ENCODE measurements at regions not wholly inside any gene's neighbourhood (a gene's known extent, or its start where the extent isn't known, plus 50 kb on each side); places are given as distances from the start of the nearest gene placed in this dataset.

DNA sequence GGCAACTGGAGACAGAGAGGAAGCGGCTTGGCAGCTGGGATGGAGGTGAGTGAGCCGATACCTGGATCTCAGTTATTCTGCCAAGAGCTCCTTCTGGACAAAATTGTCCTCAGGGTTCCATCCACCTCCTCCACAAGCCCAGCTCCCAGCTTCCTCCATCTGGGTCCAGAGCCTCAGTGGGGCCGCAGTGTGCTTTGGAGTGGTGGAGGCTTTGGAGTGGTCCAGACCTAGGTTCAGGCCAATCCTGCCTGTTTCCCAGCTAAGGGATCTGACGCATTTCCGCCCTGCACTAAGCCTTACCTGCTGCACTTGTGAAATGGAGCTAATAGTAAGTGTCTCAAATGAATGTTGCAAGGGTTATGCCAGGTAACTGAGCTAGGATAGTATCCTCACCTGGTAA, 355.7 kb upstream of the SHH start:
- 81 to 86% (median 82%) methylated on average over 5 of the region's 5 CpGs for WGBS, 3 donors

DNA sequence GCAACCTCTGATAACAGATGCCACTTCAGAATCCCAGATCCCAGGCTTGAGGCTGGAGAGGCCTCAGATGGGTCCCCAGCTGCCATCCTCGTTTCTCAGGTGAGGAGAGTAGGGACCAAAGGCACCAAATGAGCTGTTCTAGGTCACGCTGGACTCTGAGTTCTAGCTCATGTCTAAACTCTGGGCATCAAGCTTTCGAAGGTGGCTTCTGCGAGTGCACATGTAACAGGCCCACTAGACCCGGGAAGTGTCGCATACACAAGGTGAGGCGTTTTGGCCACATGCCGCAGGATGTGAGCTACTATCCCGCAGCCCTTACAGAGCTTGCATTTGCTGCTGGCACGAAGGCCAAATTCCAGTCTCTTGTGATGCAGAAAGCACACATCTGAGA, 355.1 kb upstream of the SHH start:
- no peak for TF ChIP-seq EP300 (IDR thresholded peaks at IDR 0.05)
- TF ChIP-seq, protein P1, sequence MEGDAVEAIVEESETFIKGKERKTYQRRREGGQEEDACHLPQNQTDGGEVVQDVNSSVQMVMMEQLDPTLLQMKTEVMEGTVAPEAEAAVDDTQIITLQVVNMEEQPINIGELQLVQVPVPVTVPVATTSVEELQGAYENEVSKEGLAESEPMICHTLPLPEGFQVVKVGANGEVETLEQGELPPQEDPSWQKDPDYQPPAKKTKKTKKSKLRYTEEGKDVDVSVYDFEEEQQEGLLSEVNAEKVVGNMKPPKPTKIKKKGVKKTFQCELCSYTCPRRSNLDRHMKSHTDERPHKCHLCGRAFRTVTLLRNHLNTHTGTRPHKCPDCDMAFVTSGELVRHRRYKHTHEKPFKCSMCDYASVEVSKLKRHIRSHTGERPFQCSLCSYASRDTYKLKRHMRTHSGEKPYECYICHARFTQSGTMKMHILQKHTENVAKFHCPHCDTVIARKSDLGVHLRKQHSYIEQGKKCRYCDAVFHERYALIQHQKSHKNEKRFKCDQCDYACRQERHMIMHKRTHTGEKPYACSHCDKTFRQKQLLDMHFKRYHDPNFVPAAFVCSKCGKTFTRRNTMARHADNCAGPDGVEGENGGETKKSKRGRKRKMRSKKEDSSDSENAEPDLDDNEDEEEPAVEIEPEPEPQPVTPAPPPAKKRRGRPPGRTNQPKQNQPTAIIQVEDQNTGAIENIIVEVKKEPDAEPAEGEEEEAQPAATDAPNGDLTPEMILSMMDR (IDR thresholded peaks at IDR 0.05) = no peak
- TF ChIP-seq POLR2A (IDR thresholded peaks at IDR 0.05) = no peak
- no peak for DNase-seq
- no peak overlapping the region for H3K4me3 ChIP-seq
- intact Hi-C loops (cut with DNase I) = no loop called here
- no peaks in the 10 kb centered on the region for H3K9me3 ChIP-seq
- H3K27me3 ChIP-seq = no peaks in the 10 kb centered on the region
- H3K4me1 ChIP-seq (ENCODE audit: insufficient read depth) = no peaks in the 10 kb centered on the region
- no peak overlapping the region for H3K27ac ChIP-seq
- H3K36me3 ChIP-seq = no peaks in the 10 kb centered on the region
- WGBS, 3 donors = 77 to 85% (median 78%) methylated on average over 10 of the region's 10 CpGs

More for the DNA sequence above, 355.7 kb upstream of the SHH start:
- Histone ChIP-seq H3K9me3 (no peaks in the 10 kb centered on the region), H3K4me3 (no peak overlapping the region), H3K27me3 (no peaks in the 10 kb centered on the region), H3K27ac (no peak overlapping the region), H3K36me3 (no peaks in the 10 kb centered on the region), H3K4me1 (ENCODE audit: insufficient read depth) (no peaks in the 10 kb centered on the region)
- intact Hi-C loops (cut with DNase I) = no loop called here
- no peak for DNase-seq
- TF ChIP-seq EP300 (IDR thresholded peaks at IDR 0.05) = no peak
- TF ChIP-seq POLR2A (IDR thresholded peaks at IDR 0.05) = no peak
- TF ChIP-seq, protein P1 (IDR thresholded peaks at IDR 0.05) = no peak

DNA sequence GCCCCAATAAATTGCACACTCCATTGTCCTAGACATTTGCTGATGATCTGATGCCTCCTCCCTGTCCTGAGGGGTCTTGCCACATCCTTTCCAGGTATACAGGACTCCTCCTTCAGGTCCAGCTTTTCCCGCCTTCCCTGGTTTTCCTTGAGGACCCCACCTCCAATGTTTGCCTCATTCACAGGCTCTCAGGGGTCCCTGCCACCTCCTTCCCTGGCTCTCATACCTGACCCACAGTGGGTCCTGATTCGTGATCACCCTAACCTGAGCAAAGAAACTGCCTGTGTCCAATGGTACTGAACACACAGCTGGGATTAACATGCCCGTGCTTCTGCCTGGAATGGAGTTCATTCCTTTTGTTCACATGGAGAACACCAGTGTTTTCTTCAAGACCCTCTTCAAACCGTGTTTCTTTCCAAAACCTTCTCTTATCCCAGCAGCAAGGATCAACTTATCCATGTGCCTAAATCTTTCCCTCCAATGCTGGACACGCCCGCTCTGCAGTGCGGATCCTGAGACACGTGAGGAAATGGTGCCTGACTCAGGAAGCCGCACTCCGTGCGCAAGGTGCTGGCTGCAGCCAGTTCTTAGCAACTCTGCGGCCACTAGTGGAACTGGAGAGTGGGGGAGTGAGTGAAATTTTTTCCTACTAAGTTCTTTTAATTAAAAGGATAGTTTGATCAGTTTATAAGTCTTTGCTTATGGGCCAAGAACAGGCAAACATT, 354.6 kb upstream of the SHH start:
- H3K9me3 ChIP-seq = no peaks in the 10 kb centered on the region
- intact Hi-C loops (cut with DNase I) = no loop called here
- no peaks in the 10 kb centered on the region for H3K27me3 ChIP-seq
- H3K27ac ChIP-seq = no peak overlapping the region
- H3K4me3 ChIP-seq = no peak overlapping the region
- WGBS, 3 donors = 81 to 86% (median 82%) methylated on average over 12 of the region's 12 CpGs
- DNase-seq = no peak
- no peaks in the 10 kb centered on the region for H3K36me3 ChIP-seq
- TF ChIP-seq, protein P1 (IDR thresholded peaks at IDR 0.05) = no peak
- TF ChIP-seq EP300 (IDR thresholded peaks at IDR 0.05) (no peak), POLR2A (IDR thresholded peaks at IDR 0.05) (no peak)
- no peaks in the 10 kb centered on the region for H3K4me1 ChIP-seq (ENCODE audit: insufficient read depth)

DNA sequence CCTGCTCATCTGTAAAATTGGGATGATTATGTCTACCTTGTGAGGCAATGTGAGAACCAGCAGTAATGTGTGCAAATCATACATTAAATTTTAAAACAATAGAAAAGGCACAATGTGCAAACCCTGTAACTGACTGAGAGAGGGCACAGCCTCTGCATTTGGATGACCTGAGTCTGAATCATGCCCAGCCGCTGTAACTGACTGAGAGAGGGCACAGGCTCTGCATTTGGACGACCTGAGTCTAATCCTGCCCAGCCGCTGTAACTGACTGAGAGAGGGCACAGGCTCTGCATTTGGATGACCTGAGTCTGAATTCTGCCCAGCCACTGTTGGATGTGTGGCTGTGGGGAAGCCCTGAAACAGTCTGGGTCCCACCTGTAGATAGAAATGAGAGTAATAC, 351.5 kb upstream of the SHH start:
- H3K4me3 ChIP-seq = no peak overlapping the region
- H3K4me1 ChIP-seq (ENCODE audit: insufficient read depth) = no peaks in the 10 kb centered on the region
- no peak for DNase-seq
- no peak for TF ChIP-seq EP300 (IDR thresholded peaks at IDR 0.05)
- TF ChIP-seq POLR2A (IDR thresholded peaks at IDR 0.05) = no peak
- TF ChIP-seq, protein P1 (IDR thresholded peaks at IDR 0.05) = no peak
- intact Hi-C loops (cut with DNase I) = no loop called here
- no peak overlapping the region for H3K27ac ChIP-seq
- no peaks in the 10 kb centered on the region for H3K27me3 ChIP-seq
- 62 to 76% (median 75%) methylated on average over 3 of the region's 3 CpGs for WGBS, 3 donors
- H3K9me3 ChIP-seq = no peaks in the 10 kb centered on the region
- H3K36me3 ChIP-seq = no peaks in the 10 kb centered on the region

All from ovary (tissue), 7 donors.